GM21619 (cell line): ENCODE measurements at regions not wholly inside any gene's neighbourhood (a gene's known extent, or its start where the extent isn't known, plus 50 kb on each side); places are given as distances from the start of the nearest gene placed in this dataset.

Experiments used
- ATAC-seq: cut with Tn5 transposase; IDR thresholded peaks from one replicate; pipeline ENCODE4 v1.9.1; 2021; ENCODE audit not compliant: unreplicated experiment

DNA sequence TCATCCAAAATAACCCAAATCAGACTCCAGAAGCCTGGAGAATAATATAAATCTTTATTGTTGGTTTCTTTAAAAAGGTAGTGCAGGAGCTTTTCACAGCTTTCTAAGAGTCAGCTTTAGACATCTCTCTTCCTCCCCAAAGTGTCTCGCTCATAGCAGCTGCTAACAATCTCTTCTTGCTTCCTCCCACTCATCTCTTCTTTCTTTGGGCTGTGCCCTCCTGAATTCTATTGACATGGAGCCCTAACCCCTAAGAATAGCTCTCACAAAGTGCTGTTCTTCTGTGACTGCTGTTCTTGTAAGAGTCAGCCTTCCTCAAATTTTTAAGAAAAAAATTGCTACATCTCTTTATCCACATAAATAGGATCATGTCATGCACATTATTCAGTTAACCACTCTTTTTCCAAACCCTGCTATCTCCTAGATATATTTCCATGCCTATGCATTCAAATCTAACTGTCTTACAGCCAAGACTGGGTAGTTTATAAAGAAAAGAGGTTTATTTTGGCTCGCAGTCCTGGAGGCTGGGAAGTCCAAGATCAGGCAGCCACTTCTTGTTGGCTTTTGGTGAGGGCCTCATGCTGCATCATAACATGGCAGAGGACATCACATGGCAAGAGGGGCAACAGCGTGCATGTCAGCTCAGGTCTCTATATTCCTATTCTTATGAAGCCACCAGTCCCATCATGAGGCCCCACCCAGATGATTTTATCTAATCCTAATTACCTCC, 301.0 kb upstream of the POU3F1 start:
- no peak for ATAC-seq

DNA sequence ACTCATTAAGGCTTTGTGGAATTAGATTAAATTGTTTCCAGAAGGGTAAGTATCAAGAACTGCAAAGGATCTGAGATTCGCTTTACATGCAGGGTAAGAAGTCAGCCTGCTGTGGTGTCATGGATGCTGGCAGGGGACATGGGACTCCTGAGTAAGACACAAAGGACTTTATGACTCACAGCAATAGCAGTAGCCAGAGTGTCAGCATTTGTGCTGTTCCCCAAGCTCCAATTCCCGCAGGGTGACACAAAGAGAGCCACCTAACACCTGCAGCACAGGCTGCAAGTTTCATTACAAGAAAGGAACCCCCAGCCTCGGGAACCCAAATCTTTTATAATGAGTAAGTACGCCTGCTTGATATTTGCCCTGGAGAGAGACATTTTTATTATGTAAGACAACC, 298.1 kb upstream of the POU3F1 start:
- no peak for ATAC-seq

DNA sequence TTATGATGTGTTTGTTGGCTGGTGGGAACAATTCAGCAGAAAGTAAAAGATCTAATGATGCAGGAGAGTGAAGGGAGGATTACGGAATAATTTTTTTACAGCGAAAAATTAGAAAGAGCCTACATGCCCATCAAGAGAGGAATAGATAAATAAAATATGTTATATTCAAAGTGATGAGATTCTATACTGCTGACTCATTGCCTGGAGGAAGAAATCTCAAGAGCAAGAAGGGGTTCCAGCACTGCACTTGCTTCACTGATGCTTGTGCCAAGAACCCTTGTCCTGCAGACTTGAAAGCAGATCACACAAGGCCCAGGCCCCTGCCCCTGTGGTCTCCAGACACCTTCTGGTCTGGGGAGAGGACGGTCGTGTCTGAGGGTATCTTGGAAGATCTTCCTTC, 295.1 kb upstream of the POU3F1 start:
- ATAC-seq: no peak

DNA sequence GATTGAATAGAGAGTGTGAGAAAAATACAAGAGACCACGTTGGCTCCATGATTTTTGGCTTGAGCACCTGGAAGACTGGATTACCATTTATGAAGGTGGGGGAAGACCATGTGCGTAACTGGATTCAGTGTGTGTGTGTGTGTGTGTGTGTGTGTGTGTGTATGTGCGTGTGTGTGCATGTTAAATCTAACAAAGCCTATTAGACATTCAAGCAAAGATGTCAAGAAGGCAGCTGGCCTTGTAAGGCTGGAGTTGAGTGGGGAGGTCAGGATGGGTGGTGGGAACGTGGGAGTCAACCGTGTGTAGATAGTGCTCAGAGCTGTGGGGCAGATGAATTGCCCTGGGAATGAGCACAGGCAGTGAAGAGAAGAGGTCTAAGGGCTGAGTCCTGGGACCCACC, 293.8 kb upstream of the POU3F1 start:
- ATAC-seq: no peak

DNA sequence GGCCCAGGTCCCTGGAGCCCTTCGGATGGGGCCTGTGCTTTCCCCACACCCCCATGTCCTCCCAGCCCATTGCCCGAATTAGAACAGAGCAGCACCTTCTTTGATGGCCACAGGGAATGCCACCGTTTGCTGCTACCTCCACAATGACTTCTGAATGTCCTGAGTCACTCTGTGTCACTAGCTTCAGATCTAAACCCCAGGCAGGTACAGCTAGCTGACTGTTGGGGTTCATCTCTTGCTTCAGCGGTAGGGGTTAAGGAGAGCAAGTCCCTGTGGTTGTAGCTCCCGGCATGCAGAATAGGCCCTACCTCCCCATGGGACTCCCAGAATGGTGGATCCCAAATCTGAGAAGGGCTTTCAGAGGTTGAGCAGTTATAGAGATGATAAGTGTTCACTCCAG, 291.1 kb upstream of the POU3F1 start:
- no peak for ATAC-seq

DNA sequence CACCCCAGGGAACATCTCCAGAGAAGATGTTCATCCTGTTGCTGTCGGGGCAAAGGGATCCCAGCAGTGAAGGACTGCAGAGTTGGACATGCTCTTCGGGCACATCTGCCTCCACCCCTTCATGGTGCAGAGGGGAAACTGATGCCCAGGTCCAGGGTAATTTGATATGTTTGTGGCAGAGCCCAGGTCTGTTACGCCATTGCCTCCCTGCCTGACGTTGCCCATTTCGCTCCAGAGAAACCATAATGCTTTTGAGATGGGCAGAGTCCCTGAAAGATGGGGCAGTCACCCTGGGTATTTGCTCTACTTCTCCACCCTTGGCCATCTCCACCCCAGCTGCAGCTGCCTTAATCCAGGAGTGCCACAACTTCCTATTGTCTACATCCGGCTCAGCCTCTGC, 290.4 kb upstream of the POU3F1 start:
- ATAC-seq: no peak

DNA sequence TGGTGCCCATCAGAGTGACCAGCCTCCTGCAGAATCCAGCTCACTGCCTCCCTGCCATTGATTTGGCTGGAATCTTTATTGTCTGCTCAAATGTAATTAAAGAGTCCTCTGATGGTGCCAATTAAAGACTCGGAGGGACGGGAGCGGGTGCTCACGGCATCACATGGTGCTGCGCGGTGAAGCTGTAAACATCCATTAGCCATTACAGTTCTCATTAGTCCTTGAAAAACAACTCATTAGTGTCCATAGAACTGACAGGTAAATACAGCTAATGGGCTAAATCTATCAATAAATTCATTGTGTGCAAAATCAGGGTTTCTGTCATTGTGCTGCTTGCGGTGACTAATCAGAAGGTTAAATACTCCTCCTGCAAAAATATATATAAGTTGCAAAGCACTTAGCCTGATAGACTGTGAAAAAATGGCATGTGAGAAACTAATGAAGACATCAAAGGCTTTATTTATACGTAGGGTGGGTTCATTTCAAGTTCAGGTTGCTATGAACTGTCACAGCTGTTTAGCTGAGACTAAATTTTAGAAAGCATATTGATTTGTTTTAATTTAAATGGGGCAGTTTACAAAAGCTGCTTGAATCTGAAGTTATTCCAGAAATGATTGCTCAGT, 289.8 kb upstream of the POU3F1 start:
- no peak for ATAC-seq

DNA sequence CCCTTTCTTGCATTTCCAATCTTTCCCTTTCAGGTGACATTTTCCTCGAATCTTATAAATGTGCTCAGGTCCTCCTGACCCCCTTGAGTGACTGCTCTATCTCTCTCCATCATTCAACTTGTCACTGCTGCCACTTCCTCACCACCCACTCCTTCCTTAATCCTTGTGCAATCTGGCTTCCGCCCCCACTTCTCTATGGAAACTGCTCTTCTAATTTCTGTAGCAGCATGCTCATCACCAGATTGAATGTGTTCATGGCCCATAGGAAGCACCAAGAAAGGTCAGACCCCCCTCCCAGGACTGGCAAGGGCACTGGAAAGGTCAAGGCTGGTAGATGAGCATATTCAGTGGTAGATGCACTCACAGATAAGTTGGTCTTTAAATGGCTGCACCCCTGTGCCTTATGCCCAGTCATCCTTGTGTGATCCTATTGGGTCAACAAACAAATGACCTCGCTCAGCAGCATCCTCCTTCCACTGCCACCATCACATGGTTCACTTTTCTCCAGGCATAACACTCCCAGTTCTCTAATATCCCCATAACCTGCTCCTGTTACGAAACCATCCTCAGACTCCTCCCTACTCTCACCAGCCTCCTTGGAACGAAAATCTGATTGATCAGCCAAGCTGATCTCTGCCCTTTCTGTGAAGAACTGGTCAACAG, 288.5 kb upstream of the POU3F1 start:
- ATAC-seq: no peak

DNA sequence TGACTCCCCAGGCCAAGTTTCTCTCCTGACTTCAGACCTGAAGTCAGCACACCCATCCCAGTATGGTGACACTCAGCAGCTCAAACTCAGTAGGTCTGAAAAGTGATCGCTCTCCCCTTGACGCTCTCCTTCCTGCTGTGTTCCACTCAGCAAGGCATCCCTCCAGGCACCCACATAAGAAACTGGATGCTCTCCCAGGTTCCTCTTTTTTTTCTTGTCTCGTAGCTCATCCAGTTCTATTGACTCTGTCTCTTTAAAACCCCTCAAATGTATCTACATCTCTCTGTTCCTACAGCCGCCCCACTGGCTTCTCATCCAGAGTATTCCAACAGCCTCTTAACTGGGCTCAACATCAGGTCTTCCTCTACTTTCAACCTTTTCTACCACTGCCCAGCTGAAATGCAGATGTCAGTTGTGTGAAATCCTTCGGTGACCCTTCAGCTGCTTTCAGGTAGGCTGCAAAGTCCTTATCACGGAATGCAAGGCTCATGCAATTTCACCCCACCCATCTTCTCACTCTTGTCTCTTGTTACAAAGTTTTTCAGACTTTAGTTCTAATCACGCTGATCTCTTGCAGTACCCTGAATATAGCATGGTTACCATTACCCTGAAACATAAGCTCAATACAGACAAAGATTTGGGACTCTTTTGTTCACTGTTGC, 286.2 kb upstream of the POU3F1 start:
- no peak for ATAC-seq

DNA sequence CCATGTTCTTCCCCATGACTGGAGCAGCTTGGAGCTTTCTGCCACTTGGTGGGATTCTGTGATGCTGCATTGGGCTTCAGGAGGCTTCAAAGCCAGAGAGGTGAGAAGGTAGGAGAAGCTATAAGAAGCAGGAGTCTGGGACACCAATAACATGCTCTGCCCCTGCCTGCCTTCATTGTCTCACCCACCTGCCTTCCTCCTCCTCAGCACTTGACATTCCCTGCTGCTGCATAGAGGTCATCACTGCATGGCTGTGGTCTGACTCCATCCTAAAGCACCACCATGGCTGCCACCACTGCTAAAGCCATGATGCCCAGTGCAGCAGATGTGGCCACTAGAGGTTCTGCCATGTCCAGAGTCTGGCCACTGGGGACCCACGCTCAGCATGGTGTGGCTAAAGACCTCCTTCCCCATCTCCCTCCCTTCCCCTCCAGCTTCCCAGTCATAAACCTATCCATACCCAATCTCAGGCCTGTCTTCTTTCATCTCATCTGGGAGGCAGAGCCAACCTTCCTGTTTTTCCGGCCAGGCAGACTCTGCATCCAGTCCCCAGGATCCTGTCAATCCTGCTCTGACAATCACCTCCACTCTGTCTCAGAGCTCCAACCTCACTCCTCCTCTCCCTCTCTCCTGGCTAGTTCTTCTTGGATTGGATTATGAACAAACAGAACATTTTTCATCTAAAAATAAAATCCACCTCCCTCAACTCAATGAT, 285.1 kb upstream of the POU3F1 start:
- no peak for ATAC-seq

DNA sequence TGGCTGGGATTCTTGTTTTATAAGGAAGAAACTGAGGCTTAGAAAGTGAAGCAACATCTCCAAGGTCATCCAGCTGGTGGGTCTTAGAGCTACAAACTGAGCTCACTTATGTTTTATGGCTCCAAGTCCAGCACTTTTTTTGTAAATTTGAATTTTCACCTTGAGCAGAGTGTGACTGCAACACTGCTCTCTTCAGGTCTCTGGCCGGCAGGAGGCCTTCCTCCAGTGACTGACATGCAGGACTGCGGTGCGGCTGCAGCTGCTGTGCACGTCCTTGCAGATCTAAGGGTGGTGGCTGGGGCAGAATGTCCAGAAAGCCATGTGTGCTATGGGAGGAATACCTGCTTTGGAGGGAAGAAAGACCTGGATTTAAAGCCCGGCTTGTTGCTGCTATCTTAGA, 284.2 kb upstream of the POU3F1 start:
- no peak for ATAC-seq

DNA sequence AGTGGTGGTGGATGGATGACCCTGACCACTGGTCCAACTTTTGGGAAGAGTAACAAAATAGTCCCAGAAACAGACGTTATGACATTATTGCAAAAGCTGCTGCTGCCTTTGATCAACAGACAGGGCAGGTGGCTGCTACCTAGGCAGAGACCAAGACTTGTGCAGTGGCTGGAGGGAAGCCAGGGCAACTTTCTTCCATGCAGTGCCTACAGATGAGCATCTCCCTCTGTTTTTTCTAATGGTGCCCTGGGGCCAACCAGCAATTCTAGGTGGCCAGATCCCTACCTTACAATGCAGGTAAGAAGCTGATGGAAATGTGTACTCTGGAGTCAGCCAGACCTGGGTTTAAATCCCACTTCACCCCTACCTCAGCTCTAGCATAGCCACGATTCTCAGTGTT, 283.1 kb upstream of the POU3F1 start:
- no peak for ATAC-seq

DNA sequence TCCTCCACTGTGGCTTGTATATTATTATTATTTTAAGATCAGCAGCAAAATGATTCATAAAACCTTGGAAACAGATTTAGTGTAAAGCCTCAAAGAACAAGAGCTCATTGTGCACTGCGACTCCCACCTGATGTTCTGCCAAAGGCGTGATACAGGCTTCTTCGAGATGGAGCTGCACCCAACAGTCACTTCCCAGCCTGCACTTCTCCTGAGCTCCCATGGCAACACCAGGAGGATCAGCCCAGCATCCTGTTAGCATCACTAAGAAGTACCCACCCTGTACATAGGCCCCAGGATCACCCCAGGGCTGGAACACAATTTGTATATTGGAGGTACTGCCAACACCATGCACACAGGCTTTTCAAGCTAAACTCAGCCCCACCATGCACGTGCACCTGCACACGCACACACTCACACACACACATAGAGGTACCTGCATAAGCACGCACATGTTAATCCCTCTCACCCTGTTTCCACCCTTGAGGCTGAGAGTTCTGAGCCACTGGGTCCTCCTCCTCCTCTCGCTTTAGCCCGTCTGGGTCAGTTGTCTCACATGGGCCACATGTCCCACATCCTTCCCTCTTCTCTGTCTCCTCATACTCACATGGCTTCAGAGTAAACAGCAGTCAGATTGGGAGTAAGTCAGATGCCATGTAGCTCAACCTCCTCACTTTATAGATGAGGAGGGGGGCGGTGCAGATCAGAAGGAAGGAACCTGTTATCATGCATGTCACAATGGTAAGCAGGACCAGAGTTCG, 281.9 kb upstream of the POU3F1 start:
- no peak for ATAC-seq

DNA sequence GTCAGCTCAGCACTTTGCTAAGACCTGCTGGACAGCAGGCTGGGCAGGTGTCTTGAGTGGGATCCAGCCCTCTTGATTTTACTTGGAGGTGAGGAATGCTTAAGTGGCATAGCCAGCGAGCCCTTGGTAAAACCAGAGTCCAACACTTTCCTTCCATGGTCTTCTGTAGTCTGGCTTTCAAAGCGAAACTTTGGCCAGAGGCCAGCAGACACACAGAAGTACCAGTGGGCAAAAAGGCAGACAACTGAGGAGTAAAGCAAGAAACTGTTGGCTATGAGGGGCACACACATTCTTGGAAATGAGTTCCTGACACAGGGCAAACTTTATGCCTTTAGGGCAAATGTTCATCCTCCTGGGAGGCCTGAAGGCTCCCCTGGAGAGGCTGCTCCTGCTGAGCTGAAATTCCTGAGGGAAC, 281.0 kb upstream of the POU3F1 start:
- ATAC-seq: no peak

DNA sequence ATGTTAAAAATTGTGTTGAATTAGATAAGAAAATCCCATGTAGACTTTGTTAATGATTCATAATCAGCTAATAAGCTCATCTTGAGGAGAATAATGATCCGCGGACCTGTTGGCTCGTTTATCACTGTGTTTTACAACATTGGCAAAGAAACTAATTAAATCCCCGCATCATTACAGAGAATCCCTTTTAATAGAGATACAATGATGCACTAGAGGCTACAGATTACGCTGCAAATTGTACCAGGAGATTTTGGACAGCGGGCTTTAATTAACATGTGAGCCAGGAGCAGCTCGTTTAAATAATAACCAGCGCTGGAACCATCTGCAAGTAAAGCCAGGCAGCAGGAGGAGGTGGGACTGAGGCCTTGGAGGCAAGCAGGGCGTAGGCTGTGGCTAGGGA, 280.3 kb upstream of the POU3F1 start:
- ATAC-seq: no peak

DNA sequence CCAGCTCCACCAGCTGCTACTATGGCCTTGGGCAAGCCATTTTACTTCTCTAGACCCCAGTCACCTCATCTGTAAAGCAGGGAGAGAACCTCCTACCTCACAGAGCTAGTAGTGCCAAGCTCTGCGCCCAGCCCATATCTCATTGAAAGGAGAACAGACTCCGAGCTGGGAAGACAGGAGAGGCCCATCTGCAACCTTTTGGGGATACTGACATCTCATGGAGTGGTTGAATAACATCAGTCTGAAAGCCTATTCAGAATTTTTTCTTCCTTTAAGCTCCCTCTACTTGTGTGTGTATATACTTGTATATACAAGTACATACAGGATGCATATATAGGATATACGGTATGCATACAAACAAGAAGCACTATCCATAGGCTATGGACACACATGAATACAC, 279.5 kb upstream of the POU3F1 start:
- ATAC-seq: no peak

DNA sequence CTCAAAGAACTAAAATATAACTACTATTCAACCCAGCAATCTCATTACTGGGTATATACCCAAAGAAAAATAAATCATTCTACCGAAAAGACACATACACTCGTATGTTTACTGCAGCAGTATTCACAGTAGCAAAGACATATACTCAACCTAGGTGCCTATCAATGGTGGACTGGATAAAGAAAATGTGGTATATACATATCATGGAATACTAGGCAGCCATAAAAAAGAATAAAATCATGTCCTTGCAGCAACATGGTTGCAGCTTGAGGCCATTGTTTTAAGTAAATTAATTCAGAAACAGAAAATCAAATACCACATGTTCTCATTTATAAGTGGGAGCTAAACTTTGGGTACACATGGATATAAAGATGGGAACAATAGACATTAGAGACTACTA, 266.2 kb upstream of the POU3F1 start:
- no peak for ATAC-seq

DNA sequence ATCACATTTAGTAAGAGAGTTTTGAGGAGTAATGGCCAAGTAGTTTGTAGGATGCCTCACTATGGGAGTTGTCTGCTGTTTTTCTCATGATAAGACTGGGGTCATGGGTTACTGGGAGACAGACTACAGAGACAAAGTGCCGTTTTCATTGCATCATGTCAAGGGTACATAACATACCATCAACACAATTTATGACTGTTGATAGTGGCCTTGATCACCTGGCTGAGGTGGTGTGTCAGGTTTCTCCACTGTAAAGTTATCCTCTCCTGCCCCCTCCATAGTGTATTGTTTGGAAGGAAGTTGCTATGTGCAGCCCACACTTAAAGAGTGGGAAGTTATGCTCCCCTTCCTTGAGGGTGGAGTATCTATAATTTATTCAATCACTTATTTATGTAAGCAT, 263.5 kb upstream of the POU3F1 start:
- ATAC-seq: no peak

DNA sequence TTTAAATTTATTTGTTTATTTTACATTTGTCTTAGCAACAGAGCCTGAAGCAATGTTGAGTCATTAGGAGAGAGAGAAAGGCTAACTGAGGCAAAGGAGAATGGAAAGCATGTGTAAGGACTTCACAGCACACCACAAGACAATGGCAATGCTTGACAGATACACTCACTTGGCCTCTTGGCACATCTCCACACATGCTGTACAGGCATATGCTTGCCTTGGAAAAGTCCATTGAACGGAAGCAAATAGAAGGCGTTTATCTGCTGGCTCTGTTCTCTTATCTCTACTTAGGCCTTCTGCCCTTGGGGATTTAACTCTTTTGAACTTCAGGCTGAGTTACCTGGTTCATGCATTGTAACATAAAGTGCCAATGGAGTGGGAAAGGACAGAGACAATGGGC, 262.2 kb upstream of the POU3F1 start:
- no peak for ATAC-seq

DNA sequence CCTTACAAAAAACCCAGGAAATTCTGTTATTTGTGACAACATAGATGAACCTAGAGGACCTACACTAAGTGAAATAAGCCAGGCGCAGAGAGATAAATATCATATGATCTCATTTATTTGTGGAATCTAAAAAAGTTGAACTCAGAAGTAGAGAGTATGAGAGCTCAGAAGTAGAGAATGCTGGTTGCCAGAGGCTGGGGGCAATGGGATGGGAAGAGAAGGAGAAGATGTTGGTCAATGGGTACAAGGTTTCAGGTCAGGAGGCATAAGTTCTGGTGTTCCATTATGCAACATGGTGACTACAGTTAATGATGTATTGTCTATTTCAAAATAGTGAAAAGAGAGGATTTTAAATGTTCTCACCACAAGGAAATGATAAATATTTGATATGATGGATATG, 259.1 kb upstream of the POU3F1 start:
- ATAC-seq: no peak

DNA sequence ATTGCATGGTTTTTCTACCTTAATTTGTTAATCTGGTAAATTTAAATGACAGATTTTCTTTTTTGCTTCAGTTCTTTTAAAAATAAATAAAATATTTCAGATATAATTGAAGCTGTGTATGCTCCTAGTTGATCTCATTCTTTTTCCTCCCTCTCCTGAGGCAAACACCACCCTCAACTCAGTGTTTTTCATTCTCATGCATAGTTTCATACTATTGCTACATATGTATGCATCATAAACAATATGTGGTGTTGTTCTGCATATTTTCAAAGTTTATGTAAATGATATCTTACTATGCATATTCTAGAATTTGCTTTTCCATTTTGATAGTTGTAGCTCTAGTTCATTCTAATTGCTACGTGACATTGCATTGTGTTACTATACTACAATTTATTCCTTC, 257.2 kb upstream of the POU3F1 start:
- no peak for ATAC-seq
